Stomach (tissue), 4 donors: ENCODE measurements at regions not wholly inside any gene's neighbourhood (a gene's known extent, or its start where the extent isn't known, plus 50 kb on each side); places are given as distances from the start of the nearest gene placed in this dataset.

Experiments
- EP300 ChIP-seq: sonication (generic); formaldehyde crosslinking; IDR thresholded peaks from one replicate; pipeline ENCODE4 v1.6.1; 2017; ENCODE audit warnings: antibody characterized with exemption
- POLR2A ChIP-seq, 4 donors: fragments of 450-650 bp; IDR thresholded peaks; one replicate each; pipeline ENCODE4 v1.6.1; 2016; ENCODE audit warnings: antibody characterized with exemption in 4 of 4, control low read depth in 2 of 4, mild to moderate bottlenecking in 1 of 4, moderate library complexity in 1 of 4
- POLR2AphosphoS5 ChIP-seq, 3 donors: sonication (generic); formaldehyde crosslinking; IDR thresholded peaks; one replicate each; pipeline ENCODE4 v1.6.1; 2016; ENCODE audit warnings: antibody characterized with exemption in 3 of 3
- TF ChIP-seq, protein P1 (sequence below), 7 experiments: fragments of 450-650 bp in 4 of 7; fragments of 200-600 bp in 3 of 7; sonication (generic) in 3 of 7; IDR thresholded peaks; one replicate each; pipeline ENCODE4 v1.5.1; 2016 to 2019; ENCODE audit warnings: antibody characterized with exemption in 7 of 7, control low read depth in 2 of 7, mild to moderate bottlenecking in 1 of 7

DNA sequence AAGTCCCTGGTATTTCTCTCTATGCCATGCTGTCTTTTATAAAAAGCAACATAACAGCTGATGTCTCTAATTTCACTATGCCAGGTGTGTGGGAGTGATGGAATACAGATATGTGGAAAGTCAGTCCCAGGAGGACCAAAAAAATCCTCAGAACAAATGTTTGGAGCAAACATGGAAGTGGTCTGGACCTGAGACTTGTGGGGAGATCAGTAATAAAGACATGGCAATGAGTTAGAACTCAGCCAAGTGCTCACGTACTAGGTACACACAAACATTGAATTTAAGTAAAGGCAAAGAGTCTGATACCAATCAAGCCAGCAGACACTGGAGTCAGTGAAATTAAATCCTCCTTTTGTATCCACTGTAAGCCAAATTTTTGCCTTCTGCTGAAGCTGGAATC is 223.6 kb downstream of the ALG10B start:
- TF ChIP-seq, protein P1, sequence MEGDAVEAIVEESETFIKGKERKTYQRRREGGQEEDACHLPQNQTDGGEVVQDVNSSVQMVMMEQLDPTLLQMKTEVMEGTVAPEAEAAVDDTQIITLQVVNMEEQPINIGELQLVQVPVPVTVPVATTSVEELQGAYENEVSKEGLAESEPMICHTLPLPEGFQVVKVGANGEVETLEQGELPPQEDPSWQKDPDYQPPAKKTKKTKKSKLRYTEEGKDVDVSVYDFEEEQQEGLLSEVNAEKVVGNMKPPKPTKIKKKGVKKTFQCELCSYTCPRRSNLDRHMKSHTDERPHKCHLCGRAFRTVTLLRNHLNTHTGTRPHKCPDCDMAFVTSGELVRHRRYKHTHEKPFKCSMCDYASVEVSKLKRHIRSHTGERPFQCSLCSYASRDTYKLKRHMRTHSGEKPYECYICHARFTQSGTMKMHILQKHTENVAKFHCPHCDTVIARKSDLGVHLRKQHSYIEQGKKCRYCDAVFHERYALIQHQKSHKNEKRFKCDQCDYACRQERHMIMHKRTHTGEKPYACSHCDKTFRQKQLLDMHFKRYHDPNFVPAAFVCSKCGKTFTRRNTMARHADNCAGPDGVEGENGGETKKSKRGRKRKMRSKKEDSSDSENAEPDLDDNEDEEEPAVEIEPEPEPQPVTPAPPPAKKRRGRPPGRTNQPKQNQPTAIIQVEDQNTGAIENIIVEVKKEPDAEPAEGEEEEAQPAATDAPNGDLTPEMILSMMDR (IDR thresholded peaks at IDR 0.05): no peak
- no peak for TF ChIP-seq POLR2A (IDR thresholded peaks at IDR 0.05)
- TF ChIP-seq POLR2AphosphoS5 (IDR thresholded peaks at IDR 0.05): no peak
- TF ChIP-seq EP300: no peak
